Tongue (tissue), 1 donor: ENCODE measurements at regions not wholly inside any gene's neighbourhood (a gene's known extent, or its start where the extent isn't known, plus 50 kb on each side); places are given as distances from the start of the nearest gene placed in this dataset.
A peak's percentile ranks its signal among the peaks of the same experiment; 100 is the strongest.
"Not testable (repeated sequence)": the region's sequence is repeated elsewhere in the genome, so short reads cannot be mapped to it uniquely, and the experiment has no call there.

ENCODE experiments used
- DNase-seq: peaks from one replicate; pipeline ENCODE4 v3.0.0-alpha.2; 2015

- DNase-seq = no peak
Observed at GRCh38 chr3:124140746-124141145, 148.8 kb upstream of the ROPN1 start.

GRCh38 chr3:124142389-124142970, 150.6 kb upstream of the ROPN1 start:
- DNase-seq = no peak

- no peak for DNase-seq
Observed at GRCh38 chr3:124143047-124143446, 151.1 kb upstream of the ROPN1 start.

GRCh38 chr3:124144035-124144814, 152.3 kb upstream of the ROPN1 start:
- DNase-seq = peak; percentile 37

GRCh38 chr3:124147429-124147828, 155.5 kb upstream of the ROPN1 start:
- DNase-seq = no peak

- DNase-seq = no peak
Observed at GRCh38 chr3:124147946-124148345, 156.0 kb upstream of the ROPN1 start.

- no peak for DNase-seq
Observed at GRCh38 chr3:124149081-124149480, 157.2 kb upstream of the ROPN1 start.

- DNase-seq = no peak
Observed at GRCh38 chr3:124149771-124150170, 157.8 kb upstream of the ROPN1 start.

GRCh38 chr3:124152891-124153290, 161.0 kb upstream of the ROPN1 start:
- DNase-seq = not testable (repeated sequence)

GRCh38 chr3:124156866-124157712, 165.2 kb upstream of the ROPN1 start:
- DNase-seq = no peak

GRCh38 chr3:124157748-124158147, 165.8 kb upstream of the ROPN1 start:
- DNase-seq = no peak

GRCh38 chr3:124158168-124158881, 166.4 kb upstream of the ROPN1 start:
- DNase-seq = no peak

GRCh38 chr3:124161448-124161847, 169.5 kb upstream of the ROPN1 start:
- DNase-seq = no peak

GRCh38 chr3:124163689-124164088, 171.8 kb upstream of the ROPN1 start:
- DNase-seq = no peak

- no peak for DNase-seq
Observed at GRCh38 chr3:124168271-124168670, 176.3 kb upstream of the ROPN1 start.

- DNase-seq = no peak
Observed at GRCh38 chr3:124172283-124172682, 180.4 kb upstream of the ROPN1 start.

GRCh38 chr3:124172816-124173215, 180.9 kb upstream of the ROPN1 start:
- DNase-seq = no peak

GRCh38 chr3:124174476-124174875, 182.6 kb upstream of the ROPN1 start:
- DNase-seq = peak; percentile 82

GRCh38 chr3:124174910-124175874, 183.3 kb upstream of the ROPN1 start:
- DNase-seq = no peak

- DNase-seq = no peak
Observed at GRCh38 chr3:124177071-124177470, 185.1 kb upstream of the ROPN1 start.

- DNase-seq = no peak
Observed at GRCh38 chr3:124178531-124178930, 186.6 kb upstream of the ROPN1 start.
